Skeletal muscle tissue (tissue), 3 donors: ENCODE measurements at regions not wholly inside any gene's neighbourhood (a gene's known extent, or its start where the extent isn't known, plus 50 kb on each side); places are given as distances from the start of the nearest gene placed in this dataset.

Experiments
- H3K27ac ChIP-seq: one replicate; pipeline ENCODE4 v1.7.0; 2013; ENCODE audit warnings: mild to moderate bottlenecking, low read depth, low read length, inconsistent platforms
- H3K27me3 ChIP-seq, 3 donors: one replicate each; pipeline ENCODE4 v1.7.0; 2013; ENCODE audit warnings: low read length in 3 of 3; ENCODE audit not compliant: control insufficient read depth in 3 of 3, insufficient read depth in 3 of 3
- H3K36me3 ChIP-seq, 3 donors: one replicate each; pipeline ENCODE4 v1.7.0; 2013; ENCODE audit warnings: low read length in 3 of 3; ENCODE audit not compliant: control insufficient read depth in 3 of 3, insufficient read depth in 3 of 3
- H3K4me1 ChIP-seq, 3 donors: one replicate each; pipeline ENCODE4 v1.7.0; 2013; ENCODE audit warnings: low read length in 3 of 3, mild to moderate bottlenecking in 3 of 3; ENCODE audit not compliant: control insufficient read depth in 3 of 3, insufficient read depth in 3 of 3
- H3K4me3 ChIP-seq, 3 donors: one replicate each; pipeline ENCODE4 v1.7.0; 2013; ENCODE audit warnings: low read length in 3 of 3
- H3K9ac ChIP-seq, 3 donors: one replicate each; pipeline ENCODE4 v1.7.0; 2013; ENCODE audit warnings: low read length in 3 of 3, mild to moderate bottlenecking in 3 of 3, moderate library complexity in 2 of 3, low read depth in 1 of 3
- H3K9me3 ChIP-seq, 3 donors: one replicate each; pipeline ENCODE4 v1.7.0; 2013; ENCODE audit warnings: low read length in 3 of 3; ENCODE audit not compliant: control insufficient read depth in 3 of 3
- donor health status: Osteomylitis.

GRCh38 chr9:115978659-115979096 is 174.9 kb upstream of the PAPPA start:
- no peaks in the 10 kb centered on the region for H3K36me3 ChIP-seq
- H3K4me3 ChIP-seq: no peak overlapping the region
- no peak overlapping the region for H3K9ac ChIP-seq
- H3K27me3 ChIP-seq: no peaks in the 10 kb centered on the region
- H3K4me1 ChIP-seq: no peaks in the 10 kb centered on the region
- H3K9me3 ChIP-seq: no peaks in the 10 kb centered on the region
- no peak overlapping the region for H3K27ac ChIP-seq

- no peak overlapping the region for H3K27ac ChIP-seq
These were observed 173.5 kb upstream of the PAPPA start for GRCh38 chr9:115980054-115980453.

GRCh38 chr9:115980502-115980901 is 173.1 kb upstream of the PAPPA start:
- Histone ChIP-seq H3K9me3 (no peaks in the 10 kb centered on the region), H3K36me3 (no peaks in the 10 kb centered on the region), H3K27me3 (no peaks in the 10 kb centered on the region), H3K27ac (no peak overlapping the region), H3K4me3 (no peak overlapping the region), H3K4me1 (no peaks in the 10 kb centered on the region), H3K9ac (no peak overlapping the region)

More at GRCh38 chr9:115980054-115980453, 173.5 kb upstream of the PAPPA start:
- Histone ChIP-seq H3K4me3 (no peak overlapping the region), H3K36me3 (no peaks in the 10 kb centered on the region), H3K9ac (no peak overlapping the region), H3K27me3 (no peaks in the 10 kb centered on the region), H3K9me3 (no peaks in the 10 kb centered on the region), H3K4me1 (no peaks in the 10 kb centered on the region)

- Histone ChIP-seq H3K9me3 (no peaks in the 10 kb centered on the region), H3K4me1 (no peaks in the 10 kb centered on the region), H3K4me3 (no peak overlapping the region), H3K9ac (no peak overlapping the region), H3K36me3 (no peaks in the 10 kb centered on the region), H3K27me3 (no peaks in the 10 kb centered on the region), H3K27ac (no peak overlapping the region)
These were observed 172.6 kb upstream of the PAPPA start for GRCh38 chr9:115980976-115981375.

- H3K4me3 ChIP-seq: no peak overlapping the region
- H3K27ac ChIP-seq: no peak overlapping the region
- no peaks in the 10 kb centered on the region for H3K27me3 ChIP-seq
- H3K9ac ChIP-seq: no peak overlapping the region
- no peaks in the 10 kb centered on the region for H3K36me3 ChIP-seq
- H3K4me1 ChIP-seq: no peaks in the 10 kb centered on the region
- no peaks in the 10 kb centered on the region for H3K9me3 ChIP-seq
These were observed 170.2 kb upstream of the PAPPA start for GRCh38 chr9:115983366-115983765.

DNA sequence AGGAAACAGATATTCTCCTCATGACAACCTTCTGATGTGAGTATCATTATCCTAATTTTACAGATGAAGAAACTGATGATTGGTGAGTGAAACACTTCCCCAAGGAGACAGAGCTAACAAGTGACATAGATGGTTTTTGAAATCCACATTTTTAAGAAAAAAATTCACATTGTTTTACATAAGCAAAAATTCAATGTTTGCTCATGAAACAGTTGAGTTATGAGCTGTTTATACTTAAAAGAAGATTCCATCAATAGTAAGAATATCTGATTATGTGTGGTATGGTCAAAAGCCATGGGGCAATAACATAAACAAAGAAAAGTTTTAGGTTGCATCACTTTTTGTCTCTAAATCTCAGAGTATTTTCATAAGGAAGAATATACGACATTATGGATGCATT is 167.9 kb upstream of the PAPPA start:
- no peaks in the 10 kb centered on the region for H3K27me3 ChIP-seq
- H3K4me1 ChIP-seq: no peaks in the 10 kb centered on the region

GRCh38 chr9:115986508-115986907 is 167.1 kb upstream of the PAPPA start:
- Histone ChIP-seq H3K27ac (no peak overlapping the region), H3K9ac (no peak overlapping the region), H3K36me3 (no peaks in the 10 kb centered on the region), H3K9me3 (no peaks in the 10 kb centered on the region), H3K27me3 (no peaks in the 10 kb centered on the region), H3K4me1 (no peaks in the 10 kb centered on the region), H3K4me3 (no peak overlapping the region)

More for the DNA sequence above, 167.9 kb upstream of the PAPPA start:
- no peaks in the 10 kb centered on the region for H3K9me3 ChIP-seq
- no peak overlapping the region for H3K9ac ChIP-seq
- H3K4me3 ChIP-seq: no peak overlapping the region
- H3K27ac ChIP-seq: no peak overlapping the region
- H3K36me3 ChIP-seq: no peaks in the 10 kb centered on the region

GRCh38 chr9:115988701-115989100 is 164.9 kb upstream of the PAPPA start:
- no peak overlapping the region for H3K27ac ChIP-seq
- H3K4me1 ChIP-seq: no peaks in the 10 kb centered on the region
- H3K27me3 ChIP-seq: no peaks in the 10 kb centered on the region
- H3K9me3 ChIP-seq: no peaks in the 10 kb centered on the region
- H3K36me3 ChIP-seq: no peaks in the 10 kb centered on the region
- H3K9ac ChIP-seq: no peak overlapping the region
- no peak overlapping the region for H3K4me3 ChIP-seq

- no peaks in the 10 kb centered on the region for H3K27me3 ChIP-seq
- no peaks in the 10 kb centered on the region for H3K9me3 ChIP-seq
- H3K36me3 ChIP-seq: no peaks in the 10 kb centered on the region
- H3K4me3 ChIP-seq: no peak overlapping the region
- H3K27ac ChIP-seq: no peak overlapping the region
- H3K4me1 ChIP-seq: no peaks in the 10 kb centered on the region
- no peak overlapping the region for H3K9ac ChIP-seq
These were observed 163.8 kb upstream of the PAPPA start for GRCh38 chr9:115989831-115990230.

DNA sequence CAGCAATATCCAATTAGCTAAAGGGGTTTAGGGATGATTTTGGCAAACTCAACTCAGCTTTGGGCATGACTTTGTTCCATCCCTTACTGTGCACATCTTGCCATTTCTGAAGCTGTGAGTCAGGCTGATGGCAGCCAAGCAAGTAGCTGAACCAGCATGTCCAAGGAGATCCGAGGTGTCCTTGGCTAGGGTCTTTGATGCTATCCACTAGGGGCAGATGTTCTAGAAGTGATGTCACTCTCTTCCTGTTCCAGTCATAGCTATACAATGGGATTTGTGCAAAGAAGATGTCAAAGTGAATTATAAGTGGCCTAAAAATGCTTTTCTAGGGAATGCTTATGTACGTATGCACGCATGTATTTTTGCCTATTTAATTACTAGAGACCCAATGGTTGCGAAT is 160.8 kb upstream of the PAPPA start:
- no peak overlapping the region for H3K27ac ChIP-seq
- H3K36me3 ChIP-seq: no peaks in the 10 kb centered on the region
- H3K27me3 ChIP-seq: no peaks in the 10 kb centered on the region
- no peak overlapping the region for H3K9ac ChIP-seq
- H3K4me3 ChIP-seq: no peak overlapping the region
- H3K4me1 ChIP-seq: peaks cover 0 to under 1% (median 0%) of the 10 kb centered on the region in 3 donors
- no peaks in the 10 kb centered on the region for H3K9me3 ChIP-seq

DNA sequence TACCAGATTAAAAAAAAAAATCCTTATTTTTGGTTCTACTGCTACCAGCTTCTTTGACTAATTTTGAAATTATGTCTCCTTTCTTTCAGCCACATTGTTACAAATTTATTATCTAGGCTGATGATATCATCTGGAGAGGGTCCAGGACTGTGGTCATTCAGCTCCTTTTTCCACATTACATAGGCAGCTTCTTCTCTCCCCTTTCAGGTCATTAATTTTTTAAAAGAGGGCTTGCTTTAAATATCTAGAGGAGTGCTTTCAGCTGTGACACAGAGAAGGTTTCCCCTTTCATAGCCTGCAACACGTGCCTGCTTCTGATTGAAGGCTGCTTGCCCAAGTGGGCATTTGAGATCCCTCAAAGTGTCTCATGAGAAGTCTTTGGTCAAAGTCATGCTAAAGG is 155.7 kb upstream of the PAPPA start:
- H3K27me3 ChIP-seq: no peaks in the 10 kb centered on the region
- H3K27ac ChIP-seq: no peak overlapping the region
- H3K4me1 ChIP-seq: peaks cover 3 to 12% (median 5%) of the 10 kb centered on the region in 3 donors
- H3K9me3 ChIP-seq: no peaks in the 10 kb centered on the region
- no peak overlapping the region for H3K4me3 ChIP-seq
- H3K36me3 ChIP-seq: no peaks in the 10 kb centered on the region
- H3K9ac ChIP-seq: no peak overlapping the region
